ENCODE measurements at regions not wholly inside any gene's neighbourhood (a gene's known extent, or its start where the extent isn't known, plus 50 kb on each side); places are given as distances from the start of the nearest gene placed in this dataset.
"Not testable (repeated sequence)": the region's sequence is repeated elsewhere in the genome, so short reads cannot be mapped to it uniquely, and the experiment has no call there.

- Mint-ChIP-seq H3K36me3 (ENCODE audit: low read depth) (no peaks in the 10 kb centered on the region), H3K4me3 (no peak overlapping the region), H3K27me3 (ENCODE audit: insufficient read depth) (no peaks in the 10 kb centered on the region), H3K9me3 (no peaks in the 10 kb centered on the region), H3K27ac (no peak overlapping the region), H3K4me1 (ENCODE audit: low read depth) (peaks cover 5% of the 10 kb centered on the region; the same call in 1 of the 2 replicates)
- TF ChIP-seq CTCF (IDR thresholded peaks at IDR 0.05): no peak
- no peak for DNase-seq
These were observed 262.5 kb upstream of the B3GALT2 start for GRCh38 chr1:193448682-193449461.

- TF ChIP-seq CTCF (IDR thresholded peaks at IDR 0.05): no peak
- no peaks in the 10 kb centered on the region for H3K9me3 Mint-ChIP-seq
- DNase-seq: no peak
- peaks cover under 1% of the 10 kb centered on the region; the same call in 1 of the 2 replicates for H3K4me1 Mint-ChIP-seq (ENCODE audit: low read depth)
- no peak overlapping the region for H3K4me3 Mint-ChIP-seq
- H3K27ac Mint-ChIP-seq: no peak overlapping the region
- H3K27me3 Mint-ChIP-seq (ENCODE audit: insufficient read depth): no peaks in the 10 kb centered on the region
- no peaks in the 10 kb centered on the region for H3K36me3 Mint-ChIP-seq (ENCODE audit: low read depth)
These were observed 257.5 kb upstream of the B3GALT2 start for GRCh38 chr1:193443886-193444285.

- no peak for DNase-seq
- Mint-ChIP-seq H3K4me1 (ENCODE audit: low read depth) (no peaks in the 10 kb centered on the region), H3K36me3 (ENCODE audit: low read depth) (peaks cover 2% of the 10 kb centered on the region), H3K27me3 (ENCODE audit: insufficient read depth) (no peaks in the 10 kb centered on the region), H3K4me3 (no peak overlapping the region), H3K27ac (no peak overlapping the region), H3K9me3 (peaks cover 5% of the 10 kb centered on the region)
- no peak for TF ChIP-seq CTCF (IDR thresholded peaks at IDR 0.05)
These were observed 252.4 kb upstream of the B3GALT2 start for GRCh38 chr1:193438771-193439170.

GRCh38 chr1:193438312-193438711 lies 251.9 kb upstream of the B3GALT2 start:
- H3K27ac Mint-ChIP-seq: no peak overlapping the region
- H3K4me1 Mint-ChIP-seq (ENCODE audit: low read depth): no peaks in the 10 kb centered on the region
- DNase-seq: no peak
- peaks cover 10% of the 10 kb centered on the region for H3K9me3 Mint-ChIP-seq
- H3K4me3 Mint-ChIP-seq: no peak overlapping the region
- TF ChIP-seq CTCF (IDR thresholded peaks at IDR 0.05): no peak
- no peaks in the 10 kb centered on the region for H3K27me3 Mint-ChIP-seq (ENCODE audit: insufficient read depth)
- peaks cover 7% of the 10 kb centered on the region for H3K36me3 Mint-ChIP-seq (ENCODE audit: low read depth)

- no peaks in the 10 kb centered on the region for H3K4me1 Mint-ChIP-seq (ENCODE audit: low read depth)
- peaks cover 12% of the 10 kb centered on the region for H3K36me3 Mint-ChIP-seq (ENCODE audit: low read depth)
- H3K27ac Mint-ChIP-seq: no peak overlapping the region
- DNase-seq: no peak
- no peak for TF ChIP-seq CTCF (IDR thresholded peaks at IDR 0.05)
- no peak overlapping the region for H3K4me3 Mint-ChIP-seq
- no peaks in the 10 kb centered on the region for H3K27me3 Mint-ChIP-seq (ENCODE audit: insufficient read depth)
- H3K9me3 Mint-ChIP-seq: peaks cover 15% of the 10 kb centered on the region
These were observed 251.4 kb upstream of the B3GALT2 start for GRCh38 chr1:193437785-193438184.

GRCh38 chr1:193437333-193437732 lies 250.9 kb upstream of the B3GALT2 start:
- not testable (repeated sequence) for H3K27me3 Mint-ChIP-seq (ENCODE audit: insufficient read depth); H3K4me1 Mint-ChIP-seq (ENCODE audit: low read depth); DNase-seq; H3K4me3 Mint-ChIP-seq; H3K27ac Mint-ChIP-seq
- Mint-ChIP-seq H3K36me3 (ENCODE audit: low read depth) (peaks cover 14% of the 10 kb centered on the region), H3K9me3 (peaks cover 19% of the 10 kb centered on the region)
